Chondrocyte (in vitro differentiated cells): ENCODE measurements at regions not wholly inside any gene's neighbourhood (a gene's known extent, or its start where the extent isn't known, plus 50 kb on each side); places are given as distances from the start of the nearest gene placed in this dataset.

ENCODE experiments used
- DNase-seq: peaks from one replicate; pipeline ENCODE4 v3.0.0; 2021; ENCODE audit warnings: mixed read lengths, low spot score
- H3K27ac Mint-ChIP-seq: one replicate; pipeline ENCODE4 v1.8.0; 2021; ENCODE audit warnings: mild to moderate bottlenecking, moderate library complexity, mixed read lengths; ENCODE audit not compliant: unreplicated experiment
- H3K27me3 Mint-ChIP-seq: 2 replicates; pipeline ENCODE4 v1.8.0; 2021; ENCODE audit warnings: low read depth, mixed read lengths
- H3K36me3 Mint-ChIP-seq: 2 replicates; pipeline ENCODE4 v1.8.0; 2021; ENCODE audit warnings: low read depth, mixed read lengths
- H3K4me1 Mint-ChIP-seq: 2 replicates; pipeline ENCODE4 v1.8.0; 2021; ENCODE audit warnings: low read depth, mild to moderate bottlenecking, mixed read lengths
- H3K4me3 Mint-ChIP-seq: one replicate; pipeline ENCODE4 v1.8.0; 2021; ENCODE audit warnings: mild to moderate bottlenecking, moderate library complexity, mixed read lengths; ENCODE audit not compliant: unreplicated experiment
- H3K9me3 Mint-ChIP-seq: 2 replicates; pipeline ENCODE4 v1.8.0; 2021; ENCODE audit warnings: low read depth, mixed read lengths
- TF ChIP-seq, protein P1 (sequence below): fragments of 200-600 bp; sonication (generic); IDR thresholded peaks from 2 replicates; pipeline ENCODE4 v1.5.0; 2021; ENCODE audit warnings: antibody characterized with exemption, mild to moderate bottlenecking, moderate library complexity

GRCh38 chr2:51662187-51662586 lies 630.3 kb upstream of the NRXN1 start:
- TF ChIP-seq, protein P1, sequence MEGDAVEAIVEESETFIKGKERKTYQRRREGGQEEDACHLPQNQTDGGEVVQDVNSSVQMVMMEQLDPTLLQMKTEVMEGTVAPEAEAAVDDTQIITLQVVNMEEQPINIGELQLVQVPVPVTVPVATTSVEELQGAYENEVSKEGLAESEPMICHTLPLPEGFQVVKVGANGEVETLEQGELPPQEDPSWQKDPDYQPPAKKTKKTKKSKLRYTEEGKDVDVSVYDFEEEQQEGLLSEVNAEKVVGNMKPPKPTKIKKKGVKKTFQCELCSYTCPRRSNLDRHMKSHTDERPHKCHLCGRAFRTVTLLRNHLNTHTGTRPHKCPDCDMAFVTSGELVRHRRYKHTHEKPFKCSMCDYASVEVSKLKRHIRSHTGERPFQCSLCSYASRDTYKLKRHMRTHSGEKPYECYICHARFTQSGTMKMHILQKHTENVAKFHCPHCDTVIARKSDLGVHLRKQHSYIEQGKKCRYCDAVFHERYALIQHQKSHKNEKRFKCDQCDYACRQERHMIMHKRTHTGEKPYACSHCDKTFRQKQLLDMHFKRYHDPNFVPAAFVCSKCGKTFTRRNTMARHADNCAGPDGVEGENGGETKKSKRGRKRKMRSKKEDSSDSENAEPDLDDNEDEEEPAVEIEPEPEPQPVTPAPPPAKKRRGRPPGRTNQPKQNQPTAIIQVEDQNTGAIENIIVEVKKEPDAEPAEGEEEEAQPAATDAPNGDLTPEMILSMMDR: no peak
- Mint-ChIP-seq H3K27ac (no peak overlapping the region), H3K4me1 (no peaks in the 10 kb centered on the region), H3K4me3 (no peak overlapping the region), H3K9me3 (peaks cover 4% of the 10 kb centered on the region), H3K27me3 (no peaks in the 10 kb centered on the region), H3K36me3 (no peaks in the 10 kb centered on the region)
- DNase-seq: no peak

GRCh38 chr2:51657849-51658248 lies 625.9 kb upstream of the NRXN1 start:
- H3K27ac Mint-ChIP-seq: no peak overlapping the region
- H3K36me3 Mint-ChIP-seq: no peaks in the 10 kb centered on the region
- no peaks in the 10 kb centered on the region for H3K9me3 Mint-ChIP-seq
- no peak for DNase-seq
- no peak overlapping the region for H3K4me3 Mint-ChIP-seq
- no peaks in the 10 kb centered on the region for H3K4me1 Mint-ChIP-seq
- H3K27me3 Mint-ChIP-seq: no peaks in the 10 kb centered on the region
- TF ChIP-seq, protein P1: no peak

DNA sequence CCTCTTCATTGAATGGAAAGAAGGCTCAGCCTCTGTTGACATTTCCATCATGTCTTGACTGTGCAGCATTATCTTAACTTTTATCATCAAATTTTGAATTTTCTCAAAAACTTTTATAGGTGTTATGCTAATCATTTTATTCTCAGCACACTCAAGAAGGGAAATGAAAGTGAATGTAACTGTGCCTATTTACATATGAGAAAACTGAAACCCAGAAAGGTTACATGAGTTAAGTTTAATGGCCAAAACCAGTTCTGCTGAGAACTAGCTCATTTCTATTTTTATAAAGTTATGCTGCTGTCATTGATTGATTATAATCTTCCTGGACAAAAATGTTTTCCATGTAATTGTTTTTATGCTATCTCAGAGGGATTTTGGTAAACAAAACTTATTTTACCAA lies 618.8 kb upstream of the NRXN1 start:
- TF ChIP-seq, protein P1: no peak
- H3K4me3 Mint-ChIP-seq: no peak overlapping the region
- DNase-seq: no peak
- no peaks in the 10 kb centered on the region for H3K36me3 Mint-ChIP-seq
- H3K27me3 Mint-ChIP-seq: no peaks in the 10 kb centered on the region
- no peaks in the 10 kb centered on the region for H3K4me1 Mint-ChIP-seq
- no peak overlapping the region for H3K27ac Mint-ChIP-seq
- H3K9me3 Mint-ChIP-seq: no peaks in the 10 kb centered on the region

GRCh38 chr2:51649366-51649765 lies 617.4 kb upstream of the NRXN1 start:
- Mint-ChIP-seq H3K36me3 (no peaks in the 10 kb centered on the region), H3K27ac (no peak overlapping the region), H3K27me3 (no peaks in the 10 kb centered on the region), H3K4me3 (no peak overlapping the region), H3K4me1 (no peaks in the 10 kb centered on the region), H3K9me3 (no peaks in the 10 kb centered on the region)
- TF ChIP-seq, protein P1: peak; percentile 26
- no peak for DNase-seq

DNA sequence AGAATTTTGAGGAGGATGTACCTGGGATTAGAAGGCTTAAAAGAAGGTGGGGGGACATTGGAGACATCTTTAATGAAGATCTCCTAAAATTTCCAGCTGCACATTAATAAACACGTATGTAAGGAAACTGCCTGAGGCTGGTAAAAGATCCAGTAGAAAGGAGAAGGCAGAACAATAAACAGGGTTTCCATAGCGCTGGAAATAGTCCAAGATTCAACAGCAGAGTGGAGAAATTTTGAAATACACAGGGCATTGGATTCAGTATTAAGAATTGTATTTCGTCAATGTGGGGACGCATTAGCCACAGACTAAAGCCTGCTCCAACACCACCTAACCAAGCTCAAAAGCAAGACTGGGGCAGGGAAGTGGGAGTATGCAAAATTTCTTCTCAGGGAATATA lies 606.9 kb upstream of the NRXN1 start:
- H3K4me3 Mint-ChIP-seq: no peak overlapping the region
- no peaks in the 10 kb centered on the region for H3K36me3 Mint-ChIP-seq
- H3K9me3 Mint-ChIP-seq: no peaks in the 10 kb centered on the region
- no peak overlapping the region for H3K27ac Mint-ChIP-seq
- no peaks in the 10 kb centered on the region for H3K4me1 Mint-ChIP-seq
- no peak for DNase-seq
- H3K27me3 Mint-ChIP-seq: no peaks in the 10 kb centered on the region
- TF ChIP-seq, protein P1: no peak
